Karpas-422 (cell line): ENCODE measurements at regions not wholly inside any gene's neighbourhood (a gene's known extent, or its start where the extent isn't known, plus 50 kb on each side); places are given as distances from the start of the nearest gene placed in this dataset.
"Not testable (repeated sequence)": the region's sequence is repeated elsewhere in the genome, so short reads cannot be mapped to it uniquely, and the experiment has no call there.

Experiments
- DNase-seq: peaks from one replicate; pipeline ENCODE4 v3.0.0-alpha.2; 2015
- H2AFZ ChIP-seq: fragments of 200-600 bp; sonication (generic); 2 replicates; pipeline ENCODE4 v1.6.1; 2014; ENCODE audit warnings: antibody characterized with exemption, low read length, mixed read lengths
- H3K27ac ChIP-seq: fragments of 200-600 bp; sonication (generic); 2 replicates; pipeline ENCODE4 v1.5.1; 2014; ENCODE audit warnings: mild to moderate bottlenecking, low read length, moderate library complexity
- H3K27me3 ChIP-seq: fragments of 200-600 bp; sonication (generic); 2 replicates; pipeline ENCODE4 v1.6.1; 2014; ENCODE audit warnings: low read length, mixed read lengths
- H3K36me3 ChIP-seq: fragments of 200-600 bp; sonication (generic); 2 replicates; pipeline ENCODE4 v1.6.1; 2014; ENCODE audit warnings: low read length, mixed read lengths; ENCODE audit not compliant: insufficient read depth
- H3K4me1 ChIP-seq: fragments of 200-600 bp; sonication (generic); 2 replicates; pipeline ENCODE4 v1.6.1; 2014; ENCODE audit warnings: mild to moderate bottlenecking, low read length, mixed read lengths
- H3K4me2 ChIP-seq: fragments of 200-600 bp; sonication (generic); 2 replicates; pipeline ENCODE4 v1.6.1; 2014; ENCODE audit warnings: low read length, low read depth, mild to moderate bottlenecking; ENCODE audit not compliant: poor library complexity, severe bottlenecking
- H3K4me3 ChIP-seq: fragments of 200-600 bp; sonication (generic); 2 replicates; pipeline ENCODE4 v1.5.1; 2014; ENCODE audit warnings: mild to moderate bottlenecking, antibody characterized with exemption, low read length, mixed read lengths
- H3K79me2 ChIP-seq: fragments of 200-600 bp; sonication (generic); 2 replicates; pipeline ENCODE4 v1.6.1; 2014; ENCODE audit warnings: mild to moderate bottlenecking, low read length, mixed read lengths
- H3K9ac ChIP-seq: fragments of 200-600 bp; sonication (generic); 2 replicates; pipeline ENCODE4 v1.6.0; 2014; ENCODE audit warnings: low read length
- H3K9me2 ChIP-seq: fragments of 200-600 bp; sonication (generic), shearing (Covaris generic); replicated peaks from 2 replicates; pipeline ENCODE4 v1.6.0; 2014; ENCODE audit warnings: mild to moderate bottlenecking, low read length, moderate library complexity; ENCODE audit not compliant: insufficient read depth
- H3K9me3 ChIP-seq: fragments of 300-700, 200-600 bp; sonication (generic); 2 replicates; pipeline ENCODE4 v1.6.1; 2014; ENCODE audit warnings: low read length, mixed read lengths
- H4K20me1 ChIP-seq: fragments of 200-600 bp; sonication (generic); 2 replicates; pipeline ENCODE4 v1.6.1; 2014; ENCODE audit warnings: mild to moderate bottlenecking, antibody characterized with exemption, low read length, low read depth; ENCODE audit not compliant: insufficient read depth

DNA sequence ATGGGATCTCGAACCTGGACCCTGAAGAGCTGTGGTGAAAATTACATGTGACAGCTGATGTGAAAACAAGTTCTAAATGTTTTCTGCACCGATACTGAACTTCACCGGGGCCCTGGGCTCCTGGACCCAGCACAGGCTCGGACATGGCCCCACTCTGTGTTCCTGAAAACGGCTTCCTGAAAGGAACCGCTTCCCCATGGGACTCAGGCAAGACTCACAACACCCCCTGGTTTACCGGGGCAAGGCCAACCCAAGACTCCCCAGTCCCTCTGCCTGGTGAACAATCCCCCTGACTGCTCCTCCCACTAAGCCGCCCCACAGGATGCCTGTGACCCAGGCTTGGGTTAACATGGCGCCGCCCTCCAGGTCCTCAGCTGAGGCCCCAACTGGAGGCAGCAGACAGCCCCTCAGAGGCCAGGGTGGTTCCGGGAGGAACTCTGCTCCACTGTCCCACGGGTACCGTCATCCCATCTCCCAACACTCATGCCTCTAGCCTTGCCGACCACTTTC, 124.5 kb upstream of the FOXD4L5 start:
- Histone ChIP-seq H2AFZ (no peak overlapping the region), H3K79me2 (no peaks in the 10 kb centered on the region), H3K9ac (no peak overlapping the region), H3K36me3 (no peaks in the 10 kb centered on the region), H3K9me3 (peaks cover 4% of the 10 kb centered on the region; the same call in 1 of the 2 replicates), H3K4me2 (no peak overlapping the region), H3K9me2 (no peaks in the 10 kb centered on the region), H3K27me3 (no peaks in the 10 kb centered on the region), H3K4me1 (no peaks in the 10 kb centered on the region), H3K4me3 (no peak overlapping the region), H3K27ac (no peak overlapping the region), H4K20me1 (no peaks in the 10 kb centered on the region)
- no peak for DNase-seq

DNA sequence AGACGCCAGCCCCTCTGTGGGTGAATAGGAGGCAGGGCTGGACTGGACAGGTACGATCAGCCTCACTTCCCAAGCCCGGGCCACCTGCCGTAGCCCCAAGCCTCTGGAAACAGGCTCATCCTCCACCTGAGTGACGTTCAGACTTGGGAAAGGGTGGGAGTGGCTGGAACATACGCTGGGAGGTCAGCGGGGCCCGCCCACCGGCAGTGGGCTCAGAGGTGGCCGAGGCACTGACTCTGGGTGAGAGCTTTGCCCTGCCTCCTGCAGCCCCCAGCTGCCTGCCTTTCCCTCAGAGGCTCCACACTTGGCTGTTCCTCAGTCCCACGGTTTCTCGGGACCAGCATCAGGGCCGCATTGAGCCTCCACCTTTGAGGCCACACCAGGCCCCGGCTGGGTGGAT, 123.8 kb upstream of the FOXD4L5 start:
- H3K9ac ChIP-seq, H3K9me3 ChIP-seq, H3K79me2 ChIP-seq, H3K4me3 ChIP-seq, H3K27me3 ChIP-seq, H3K9me2 ChIP-seq, H3K4me1 ChIP-seq, H3K4me2 ChIP-seq, H3K27ac ChIP-seq, H4K20me1 ChIP-seq, H3K36me3 ChIP-seq, DNase-seq, H2AFZ ChIP-seq: not testable (repeated sequence)

DNA sequence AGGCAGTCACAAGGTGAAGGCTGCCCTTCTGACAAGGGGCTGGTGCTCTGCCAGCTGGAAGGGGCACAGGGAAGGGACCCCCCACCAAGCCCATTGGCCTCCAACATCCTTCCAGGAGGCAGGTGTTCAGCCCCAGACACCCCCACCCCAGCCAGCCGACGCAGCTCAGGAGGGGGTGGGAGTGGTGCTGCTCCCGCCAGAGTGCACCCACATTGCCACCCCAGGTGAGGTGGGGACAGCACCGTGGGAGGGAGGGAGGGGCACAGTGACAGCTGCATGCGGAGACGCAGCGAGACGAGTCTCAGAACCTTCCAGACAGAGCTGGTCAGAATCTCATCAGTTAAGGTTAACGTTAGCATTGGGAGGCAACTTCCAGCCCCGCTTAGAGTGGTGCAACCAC, 121.6 kb upstream of the FOXD4L5 start:
- not testable (repeated sequence) for H3K27ac ChIP-seq, DNase-seq, H3K4me1 ChIP-seq, H3K4me2 ChIP-seq, H3K27me3 ChIP-seq, H3K79me2 ChIP-seq, H3K9me3 ChIP-seq, H4K20me1 ChIP-seq, H3K9me2 ChIP-seq, H3K36me3 ChIP-seq, H3K9ac ChIP-seq, H3K4me3 ChIP-seq, H2AFZ ChIP-seq

DNA sequence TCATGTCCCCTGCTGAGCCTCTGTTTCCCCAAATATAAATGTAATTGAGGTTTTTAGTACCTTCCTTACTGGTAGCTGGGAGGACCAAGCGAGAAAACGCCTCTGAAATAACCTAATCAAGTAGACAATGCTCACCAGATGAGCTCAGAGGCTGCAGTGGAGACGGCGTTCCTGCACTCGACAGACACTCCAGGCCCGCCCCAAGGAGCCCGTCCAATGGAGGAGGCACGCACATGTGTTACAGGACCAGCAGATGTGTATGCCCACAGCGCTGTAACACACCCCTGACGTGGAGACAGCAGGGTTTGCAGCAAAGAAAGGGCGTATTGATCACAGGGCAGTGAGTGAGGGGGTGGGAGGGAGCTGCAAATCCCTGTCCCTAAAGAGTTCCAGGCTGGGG, 120.8 kb upstream of the FOXD4L5 start:
- not testable (repeated sequence) for DNase-seq, H3K9me3 ChIP-seq, H3K4me2 ChIP-seq, H3K9me2 ChIP-seq, H3K79me2 ChIP-seq, H3K9ac ChIP-seq, H3K4me3 ChIP-seq, H4K20me1 ChIP-seq, H2AFZ ChIP-seq, H3K36me3 ChIP-seq, H3K27ac ChIP-seq, H3K4me1 ChIP-seq, H3K27me3 ChIP-seq

DNA sequence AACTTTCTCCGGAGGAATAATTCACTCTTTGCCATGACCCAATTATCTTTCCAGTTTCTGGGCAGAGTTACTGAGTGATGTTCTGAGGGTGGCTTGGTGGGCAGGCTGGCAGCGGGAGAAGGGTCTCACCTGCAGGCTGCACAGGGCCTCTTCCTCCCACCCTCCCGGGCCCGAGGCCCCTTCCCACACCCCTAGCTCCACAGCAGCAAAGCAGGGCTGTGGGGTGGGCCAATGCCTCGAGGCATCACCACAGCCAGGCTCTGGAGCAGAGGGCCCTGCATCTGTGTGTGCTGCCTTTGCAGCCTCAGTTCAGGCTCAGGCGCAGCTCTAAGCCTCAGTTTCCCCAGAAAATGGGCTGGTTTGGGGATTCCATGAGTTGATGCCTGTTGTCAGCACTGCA, 120.2 kb upstream of the FOXD4L5 start:
- no peak overlapping the region for H2AFZ ChIP-seq
- no peak overlapping the region for H3K27ac ChIP-seq
- DNase-seq: no peak
- H3K4me3 ChIP-seq: no peak overlapping the region
- H3K4me2 ChIP-seq: no peak overlapping the region
- no peaks in the 10 kb centered on the region for H3K4me1 ChIP-seq
- no peaks in the 10 kb centered on the region for H3K27me3 ChIP-seq
- peaks cover 4% of the 10 kb centered on the region; the same call in 1 of the 2 replicates for H3K9me3 ChIP-seq
- no peaks in the 10 kb centered on the region for H3K9me2 ChIP-seq
- H3K79me2 ChIP-seq: no peaks in the 10 kb centered on the region
- H4K20me1 ChIP-seq: no peaks in the 10 kb centered on the region
- H3K9ac ChIP-seq: no peak overlapping the region
- H3K36me3 ChIP-seq: no peaks in the 10 kb centered on the region

DNA sequence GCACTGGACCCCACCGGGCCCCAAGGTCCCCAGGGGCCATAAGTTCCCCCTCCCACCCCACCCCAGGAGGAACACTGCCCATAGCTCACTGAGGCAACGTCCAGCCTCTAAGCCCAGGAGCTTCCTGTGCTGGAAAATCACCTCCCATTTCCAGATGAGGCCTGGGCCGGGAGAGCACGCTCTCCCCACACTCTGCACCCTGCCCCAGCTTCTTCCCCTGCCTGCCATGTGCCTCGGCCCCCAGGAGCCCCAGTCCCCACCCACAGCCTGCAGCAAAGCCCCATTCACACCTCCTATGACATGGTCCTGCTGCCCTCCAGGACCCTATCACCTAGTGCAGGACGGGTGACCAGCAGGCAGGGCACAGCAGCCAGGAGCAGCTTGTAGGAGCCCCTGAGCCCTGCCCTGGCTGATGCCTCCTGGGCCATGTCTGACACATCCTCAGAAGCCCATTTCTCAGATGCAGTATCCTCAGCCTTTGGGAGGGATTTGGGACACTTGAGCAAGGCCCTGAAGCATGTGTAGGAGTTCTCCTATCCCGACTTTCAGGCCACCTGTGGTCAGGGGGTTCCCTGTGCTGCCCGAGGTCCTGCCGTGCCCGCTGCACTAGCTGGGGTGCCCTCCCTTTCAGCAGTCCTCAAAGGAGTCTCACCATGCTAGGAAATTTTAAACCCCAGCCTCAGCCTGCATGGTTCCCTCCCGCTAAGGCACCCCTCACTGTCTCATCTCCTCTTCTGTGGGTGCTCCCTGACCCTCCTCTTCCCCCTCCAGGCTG, 119.4 kb upstream of the FOXD4L5 start:
- H3K27me3 ChIP-seq: no peaks in the 10 kb centered on the region
- H3K4me1 ChIP-seq: no peaks in the 10 kb centered on the region
- no peak overlapping the region for H3K27ac ChIP-seq
- no peaks in the 10 kb centered on the region for H3K9me2 ChIP-seq
- H3K36me3 ChIP-seq: no peaks in the 10 kb centered on the region
- no peaks in the 10 kb centered on the region for H3K79me2 ChIP-seq
- H3K4me3 ChIP-seq: no peak overlapping the region
- no peaks in the 10 kb centered on the region; the same call in 1 of the 2 replicates for H3K9me3 ChIP-seq
- H2AFZ ChIP-seq: no peak overlapping the region
- no peaks in the 10 kb centered on the region for H4K20me1 ChIP-seq
- H3K4me2 ChIP-seq: no peak overlapping the region
- no peak overlapping the region for H3K9ac ChIP-seq
- DNase-seq: no peak

DNA sequence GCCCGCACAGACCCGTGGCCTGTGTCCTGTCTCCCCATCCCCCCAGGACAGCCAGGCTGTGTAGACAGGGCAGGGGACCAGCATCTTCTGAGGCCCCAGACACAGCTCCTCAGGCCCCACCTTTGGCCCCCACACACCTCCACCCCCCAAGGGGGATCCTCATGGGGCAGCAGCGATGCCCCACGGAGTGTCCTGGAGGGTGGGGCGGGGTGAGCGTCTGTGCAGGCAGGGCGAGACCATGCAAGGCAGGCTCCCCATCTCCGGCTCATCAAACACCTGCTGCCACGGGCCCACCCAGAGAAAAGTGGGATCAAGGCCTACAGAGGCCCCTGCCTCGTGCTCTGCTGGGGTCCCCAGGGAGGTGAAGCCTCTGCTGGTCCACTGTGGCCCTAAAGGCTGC, 118.7 kb upstream of the FOXD4L5 start:
- Histone ChIP-seq H4K20me1 (no peaks in the 10 kb centered on the region), H3K36me3 (no peaks in the 10 kb centered on the region), H3K4me1 (no peaks in the 10 kb centered on the region), H3K27me3 (no peaks in the 10 kb centered on the region), H3K9me3 (no peaks in the 10 kb centered on the region; the same call in 1 of the 2 replicates), H3K9me2 (no peaks in the 10 kb centered on the region), H3K9ac (no peak overlapping the region), H3K4me2 (no peak overlapping the region), H3K79me2 (no peaks in the 10 kb centered on the region), H3K4me3 (no peak overlapping the region), H3K27ac (no peak overlapping the region), H2AFZ (no peak overlapping the region)
- no peak for DNase-seq

DNA sequence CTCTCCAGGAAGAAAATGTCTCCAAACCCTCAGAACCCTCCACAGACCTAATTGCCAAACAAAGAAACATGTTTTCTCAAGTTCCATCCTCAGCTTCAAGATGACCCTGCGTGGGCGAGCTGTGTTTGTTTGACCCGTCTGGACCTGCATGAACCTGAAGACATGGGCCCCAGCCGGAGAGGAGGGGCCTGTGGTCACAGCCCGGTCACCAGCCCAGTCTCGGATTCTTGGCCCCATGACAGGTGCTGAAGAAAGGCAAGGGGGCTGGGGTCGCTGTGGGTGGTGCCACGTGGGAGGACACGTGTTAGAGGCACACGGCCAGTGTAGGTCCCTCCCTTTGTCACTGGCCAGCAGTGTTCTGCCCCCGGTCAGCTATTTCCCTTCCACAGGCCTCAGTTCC, 118.1 kb upstream of the FOXD4L5 start:
- H3K79me2 ChIP-seq, H3K4me2 ChIP-seq, H3K27me3 ChIP-seq, H3K9me3 ChIP-seq, H3K36me3 ChIP-seq, H3K9me2 ChIP-seq, H4K20me1 ChIP-seq, H3K27ac ChIP-seq, H3K4me3 ChIP-seq, DNase-seq, H2AFZ ChIP-seq, H3K4me1 ChIP-seq, H3K9ac ChIP-seq: not testable (repeated sequence)
